ENCODE measurements at regions not wholly inside any gene's neighbourhood (a gene's known extent, or its start where the extent isn't known, plus 50 kb on each side); places are given as distances from the start of the nearest gene placed in this dataset.
A peak's percentile ranks its signal among the peaks of the same experiment; 100 is the strongest.

DNA sequence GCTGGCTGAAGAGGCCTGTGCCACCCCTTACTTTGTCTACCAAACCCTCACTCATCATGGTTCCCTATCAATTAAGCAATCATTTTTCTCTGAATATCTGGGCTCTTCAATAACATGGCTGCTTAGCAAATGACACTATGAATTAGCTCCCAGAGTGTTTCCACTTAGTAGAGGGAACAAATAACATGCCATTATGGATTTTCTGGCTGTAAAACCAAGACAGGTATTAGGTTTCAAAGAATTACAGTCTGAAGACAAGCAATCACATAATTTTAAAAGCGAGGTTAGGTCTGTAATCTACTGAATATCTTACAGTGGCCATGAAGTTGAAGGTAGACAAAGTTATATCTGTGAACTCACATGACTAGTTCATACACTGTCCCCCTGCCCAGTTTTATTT, 220.8 kb upstream of the PHYHIPL start:
- Histone ChIP-seq H3K4me1 (ENCODE audit: control insufficient read depth in 1 of 2, insufficient read depth in 2 of 2, low read depth in 1 of 2, low read length in 1 of 2) (peaks cover 6 to 7% of the 10 kb centered on the region in 2 experiments), H3K4me3 (ENCODE audit: low read depth in 2 of 2, low read length in 1 of 2) (no peak overlapping the region), H3K9me3 (no peaks in the 10 kb centered on the region), H3K79me2 (ENCODE audit: insufficient read depth) (no peaks in the 10 kb centered on the region), H3F3A (replicated peaks; ENCODE audit: insufficient read depth) (no peaks in the 10 kb centered on the region), H3K9me2 (no peaks in the 10 kb centered on the region), H3K4me2 (no peak overlapping the region), H3K36me3 (replicated peaks in 1 of 2; ENCODE audit: control insufficient read depth in 1 of 2, insufficient read depth in 2 of 2, low read length in 1 of 2) (no peaks in the 10 kb centered on the region), H2AFZ (ENCODE audit: low read depth) (no peak overlapping the region), H3K9ac (no peak overlapping the region), H3K27ac (ENCODE audit: low read depth in 2 of 2, low read length in 1 of 2) (no peak overlapping the region), H3K27me3 (ENCODE audit: insufficient read depth) (no peaks in the 10 kb centered on the region), H4K20me1 (ENCODE audit: insufficient read depth) (no peaks in the 10 kb centered on the region)
- no peak for DNase-seq
- ChIA-PET CTCF (interaction anchor here (0.7 to 2.6 kb wide), 7 partner anchors 143 to 285 kb away, joined by 3 to 11 read pairs (median 4); no protein-coding TSS in a partner anchor), POLR2A (interaction anchor here (1.3 kb wide), 1 partner anchor 220 kb away, joined by 3 read pairs; no protein-coding TSS in a partner anchor)
- TF ChIP-seq, protein P1, sequence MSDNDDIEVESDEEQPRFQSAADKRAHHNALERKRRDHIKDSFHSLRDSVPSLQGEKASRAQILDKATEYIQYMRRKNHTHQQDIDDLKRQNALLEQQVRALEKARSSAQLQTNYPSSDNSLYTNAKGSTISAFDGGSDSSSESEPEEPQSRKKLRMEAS (IDR thresholded peaks at IDR 0.05; ENCODE audit: low read depth): no peak
- no peak for TF ChIP-seq ELF1 (IDR thresholded peaks at IDR 0.05)
- TF ChIP-seq, protein P2, sequence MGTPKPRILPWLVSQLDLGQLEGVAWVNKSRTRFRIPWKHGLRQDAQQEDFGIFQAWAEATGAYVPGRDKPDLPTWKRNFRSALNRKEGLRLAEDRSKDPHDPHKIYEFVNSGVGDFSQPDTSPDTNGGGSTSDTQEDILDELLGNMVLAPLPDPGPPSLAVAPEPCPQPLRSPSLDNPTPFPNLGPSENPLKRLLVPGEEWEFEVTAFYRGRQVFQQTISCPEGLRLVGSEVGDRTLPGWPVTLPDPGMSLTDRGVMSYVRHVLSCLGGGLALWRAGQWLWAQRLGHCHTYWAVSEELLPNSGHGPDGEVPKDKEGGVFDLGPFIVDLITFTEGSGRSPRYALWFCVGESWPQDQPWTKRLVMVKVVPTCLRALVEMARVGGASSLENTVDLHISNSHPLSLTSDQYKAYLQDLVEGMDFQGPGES (IDR thresholded peaks at IDR 0.05; ENCODE audit: low read depth, low read length): no peak
- no peak for TF ChIP-seq NFIC (IDR thresholded peaks at IDR 0.05; ENCODE audit: borderline replicate concordance)
- TF ChIP-seq TCF12 (IDR thresholded peaks at IDR 0.05): no peak
- TF ChIP-seq EZH2phosphoT487 (IDR thresholded peaks at IDR 0.05; ENCODE audit: borderline replicate concordance, low read depth): no peak
- no peak for TF ChIP-seq MEF2A (IDR thresholded peaks at IDR 0.05; ENCODE audit: borderline replicate concordance, low read depth)
- no peak for TF ChIP-seq GATA2 (CRISPR knock-in tag; IDR thresholded peaks at IDR 0.05)
- TF ChIP-seq FOXJ3 (CRISPR knock-in tag; IDR thresholded peaks at IDR 0.05): no peak
- 93% methylated on average over 1 of the region's 1 CpG for WGBS (ENCODE audit: low lambda C conversion rate)

DNA sequence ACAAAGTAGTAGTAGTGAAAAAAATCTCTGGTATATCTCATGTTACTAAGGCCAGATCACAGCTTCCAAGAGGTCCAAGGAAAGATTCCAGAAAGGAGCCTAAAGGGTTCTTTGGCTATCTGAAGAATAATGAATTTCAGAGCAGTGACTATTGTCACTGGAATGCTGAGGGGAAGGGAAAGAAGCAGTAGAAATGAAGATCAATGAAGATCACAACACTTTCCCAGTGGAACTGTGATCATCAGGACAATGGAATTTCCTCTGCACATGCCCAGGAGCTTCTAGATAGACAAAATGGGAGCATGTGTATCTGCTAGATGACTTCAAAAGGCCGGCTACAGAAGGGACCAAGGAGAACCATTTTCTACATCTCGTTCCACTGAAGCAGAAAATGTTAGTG, 219.5 kb upstream of the PHYHIPL start:
- Histone ChIP-seq H3K79me2 (ENCODE audit: insufficient read depth) (no peaks in the 10 kb centered on the region), H3K9ac (no peak overlapping the region), H4K20me1 (ENCODE audit: insufficient read depth) (no peaks in the 10 kb centered on the region), H3K4me1 (ENCODE audit: control insufficient read depth in 1 of 2, insufficient read depth in 2 of 2, low read depth in 1 of 2, low read length in 1 of 2) (peaks cover 6 to 7% of the 10 kb centered on the region in 2 experiments; a peak in 3 of 4 replicates), H3K27me3 (ENCODE audit: insufficient read depth) (no peaks in the 10 kb centered on the region), H3F3A (replicated peaks; ENCODE audit: insufficient read depth) (no peaks in the 10 kb centered on the region), H2AFZ (ENCODE audit: low read depth) (peak overlapping the region; percentile 30; the same call in 1 of the 2 replicates), H3K27ac (ENCODE audit: low read depth in 2 of 2, low read length in 1 of 2) (peak overlapping the region in 1 of 2 experiments; percentile 17; a peak in 1 of 4 replicates), H3K36me3 (replicated peaks in 1 of 2; ENCODE audit: control insufficient read depth in 1 of 2, insufficient read depth in 2 of 2, low read length in 1 of 2) (no peaks in the 10 kb centered on the region), H3K9me3 (no peaks in the 10 kb centered on the region), H3K4me2 (no peak overlapping the region), H3K4me3 (ENCODE audit: low read depth in 2 of 2, low read length in 1 of 2) (no peak overlapping the region), H3K9me2 (no peaks in the 10 kb centered on the region)
- DNase-seq: no peak
- WGBS (ENCODE audit: low lambda C conversion rate): 90% methylated on average over 2 of the region's 2 CpGs
- ChIA-PET POLR2A (no interaction called here), CTCF (no interaction called here)
- TF ChIP-seq EP300 (IDR thresholded peaks at IDR 0.05; ENCODE audit: borderline replicate concordance in 1 of 2, low read depth in 1 of 2, low read length in 1 of 2) (no peak), NRF1 (IDR thresholded peaks at IDR 0.05; ENCODE audit: low read depth, low read length) (peak; percentile 36; the same call in 1 of the 2 replicates)

DNA sequence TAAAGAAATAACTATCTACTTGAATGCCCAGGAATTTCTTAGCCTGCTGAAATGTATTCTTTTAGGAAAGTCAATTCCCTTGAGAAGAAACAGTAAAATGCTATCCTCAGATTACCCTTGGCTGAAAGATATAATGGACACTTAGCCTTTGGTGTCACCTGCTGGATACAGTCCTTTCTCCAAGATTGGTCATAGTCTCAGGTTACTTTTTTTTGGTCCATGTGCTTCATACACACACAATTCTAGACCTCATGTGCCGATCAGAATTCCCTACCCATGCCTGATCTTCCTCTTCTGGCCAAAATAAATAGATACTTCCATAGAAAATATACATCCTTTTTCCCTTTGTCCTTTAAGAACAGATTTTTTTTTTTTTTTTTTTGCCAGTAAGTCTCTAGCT, 218.9 kb upstream of the PHYHIPL start:
- Histone ChIP-seq H3F3A (replicated peaks; ENCODE audit: insufficient read depth) (no peaks in the 10 kb centered on the region), H2AFZ (ENCODE audit: low read depth) (no peak overlapping the region), H3K4me2 (no peak overlapping the region), H3K9me2 (no peaks in the 10 kb centered on the region), H3K27ac (ENCODE audit: low read depth in 2 of 2, low read length in 1 of 2) (no peak overlapping the region), H3K36me3 (replicated peaks in 1 of 2; ENCODE audit: control insufficient read depth in 1 of 2, insufficient read depth in 2 of 2, low read length in 1 of 2) (no peaks in the 10 kb centered on the region), H3K4me1 (ENCODE audit: control insufficient read depth in 1 of 2, insufficient read depth in 2 of 2, low read depth in 1 of 2, low read length in 1 of 2) (peaks cover 6 to 7% of the 10 kb centered on the region in 2 experiments; a peak in 3 of 4 replicates), H3K9ac (no peak overlapping the region), H3K9me3 (no peaks in the 10 kb centered on the region), H3K27me3 (ENCODE audit: insufficient read depth) (no peaks in the 10 kb centered on the region), H3K79me2 (ENCODE audit: insufficient read depth) (no peaks in the 10 kb centered on the region), H4K20me1 (ENCODE audit: insufficient read depth) (no peaks in the 10 kb centered on the region), H3K4me3 (ENCODE audit: low read depth in 2 of 2, low read length in 1 of 2) (no peak overlapping the region)
- ChIA-PET CTCF (interaction anchor here (2.4 kb wide), 1 partner anchor 622 kb away, joined by 10 read pairs; no protein-coding TSS in a partner anchor), POLR2A (no interaction called here)
- no peak for DNase-seq
- WGBS (ENCODE audit: low lambda C conversion rate): 91% methylated on average over 1 of the region's 1 CpG
- TF ChIP-seq ELF1 (IDR thresholded peaks at IDR 0.05) (no peak), YY1 (IDR thresholded peaks at IDR 0.05; ENCODE audit: low read depth) (no peak), POLR2AphosphoS5 (IDR thresholded peaks at IDR 0.05; ENCODE audit: low read depth, low read length) (no peak), MEF2A (IDR thresholded peaks at IDR 0.05; ENCODE audit: borderline replicate concordance, low read depth) (no peak), EP300 (IDR thresholded peaks at IDR 0.05; ENCODE audit: borderline replicate concordance in 1 of 2, low read depth in 1 of 2, low read length in 1 of 2) (no peak), TCF12 (IDR thresholded peaks at IDR 0.05) (no peak), RCOR1 (IDR thresholded peaks at IDR 0.05; ENCODE audit: low read length) (no peak), GABPA (IDR thresholded peaks at IDR 0.05; ENCODE audit: low read depth) (no peak), NRF1 (IDR thresholded peaks at IDR 0.05; ENCODE audit: low read depth, low read length) (no peak), NFIC (IDR thresholded peaks at IDR 0.05; ENCODE audit: borderline replicate concordance) (no peak), RFX5 (IDR thresholded peaks at IDR 0.05; ENCODE audit: low read length) (no peak)
- TF ChIP-seq, protein P3, sequence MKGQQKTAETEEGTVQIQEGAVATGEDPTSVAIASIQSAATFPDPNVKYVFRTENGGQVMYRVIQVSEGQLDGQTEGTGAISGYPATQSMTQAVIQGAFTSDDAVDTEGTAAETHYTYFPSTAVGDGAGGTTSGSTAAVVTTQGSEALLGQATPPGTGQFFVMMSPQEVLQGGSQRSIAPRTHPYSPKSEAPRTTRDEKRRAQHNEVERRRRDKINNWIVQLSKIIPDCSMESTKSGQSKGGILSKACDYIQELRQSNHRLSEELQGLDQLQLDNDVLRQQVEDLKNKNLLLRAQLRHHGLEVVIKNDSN (IDR thresholded peaks at IDR 0.05; ENCODE audit: borderline replicate concordance, low read depth): no peak
- TF ChIP-seq, protein P4, sequence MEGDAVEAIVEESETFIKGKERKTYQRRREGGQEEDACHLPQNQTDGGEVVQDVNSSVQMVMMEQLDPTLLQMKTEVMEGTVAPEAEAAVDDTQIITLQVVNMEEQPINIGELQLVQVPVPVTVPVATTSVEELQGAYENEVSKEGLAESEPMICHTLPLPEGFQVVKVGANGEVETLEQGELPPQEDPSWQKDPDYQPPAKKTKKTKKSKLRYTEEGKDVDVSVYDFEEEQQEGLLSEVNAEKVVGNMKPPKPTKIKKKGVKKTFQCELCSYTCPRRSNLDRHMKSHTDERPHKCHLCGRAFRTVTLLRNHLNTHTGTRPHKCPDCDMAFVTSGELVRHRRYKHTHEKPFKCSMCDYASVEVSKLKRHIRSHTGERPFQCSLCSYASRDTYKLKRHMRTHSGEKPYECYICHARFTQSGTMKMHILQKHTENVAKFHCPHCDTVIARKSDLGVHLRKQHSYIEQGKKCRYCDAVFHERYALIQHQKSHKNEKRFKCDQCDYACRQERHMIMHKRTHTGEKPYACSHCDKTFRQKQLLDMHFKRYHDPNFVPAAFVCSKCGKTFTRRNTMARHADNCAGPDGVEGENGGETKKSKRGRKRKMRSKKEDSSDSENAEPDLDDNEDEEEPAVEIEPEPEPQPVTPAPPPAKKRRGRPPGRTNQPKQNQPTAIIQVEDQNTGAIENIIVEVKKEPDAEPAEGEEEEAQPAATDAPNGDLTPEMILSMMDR (IDR thresholded peaks at IDR 0.05): no peak
